Embryonic facial prominence (tissue), 1 donor: ENCODE measurements at regions not wholly inside any gene's neighbourhood (a gene's known extent, or its start where the extent isn't known, plus 50 kb on each side); places are given as distances from the start of the nearest gene placed in this dataset.

Source experiments
- DNase-seq: peaks from one replicate; pipeline ENCODE4 v3.0.0-alpha.2; 2016; ENCODE audit errors: extremely low spot score

- no peak for DNase-seq
Observed at GRCh38 chr1:199161319-199161680, 522.5 kb downstream of the PTPRC start.

DNA sequence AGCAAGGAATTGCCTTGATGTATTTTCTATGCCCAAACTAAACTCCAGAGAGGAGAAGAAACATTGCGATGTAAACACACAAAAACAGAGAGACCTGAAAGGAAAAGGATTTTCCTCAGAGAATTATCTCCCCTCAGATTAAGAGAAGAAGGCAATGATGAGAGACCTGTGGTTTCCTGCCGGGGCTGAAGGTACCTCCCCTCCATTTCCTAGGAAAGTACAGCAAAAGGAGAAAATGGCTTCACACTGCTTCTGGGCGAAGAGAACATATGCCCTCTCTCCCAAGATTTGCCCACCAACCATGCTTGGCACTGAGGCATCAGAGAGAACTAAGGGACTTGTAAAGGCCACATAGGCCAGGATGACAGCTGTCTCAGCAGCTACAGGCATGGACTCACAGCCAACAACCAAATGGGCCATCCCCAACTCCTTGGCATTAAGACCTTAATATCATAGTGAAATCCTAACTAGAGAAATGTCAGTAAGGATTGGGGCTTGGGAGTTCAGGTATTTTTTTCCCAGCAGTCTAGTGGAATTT lies 523.0 kb downstream of the PTPRC start:
- no peak for DNase-seq

GRCh38 chr1:199163267-199163666 lies 524.4 kb downstream of the PTPRC start:
- DNase-seq = no peak

GRCh38 chr1:199163670-199164069 lies 524.8 kb downstream of the PTPRC start:
- no peak for DNase-seq

- no peak for DNase-seq
Observed at GRCh38 chr1:199167460-199167859, 528.6 kb downstream of the PTPRC start.

DNA sequence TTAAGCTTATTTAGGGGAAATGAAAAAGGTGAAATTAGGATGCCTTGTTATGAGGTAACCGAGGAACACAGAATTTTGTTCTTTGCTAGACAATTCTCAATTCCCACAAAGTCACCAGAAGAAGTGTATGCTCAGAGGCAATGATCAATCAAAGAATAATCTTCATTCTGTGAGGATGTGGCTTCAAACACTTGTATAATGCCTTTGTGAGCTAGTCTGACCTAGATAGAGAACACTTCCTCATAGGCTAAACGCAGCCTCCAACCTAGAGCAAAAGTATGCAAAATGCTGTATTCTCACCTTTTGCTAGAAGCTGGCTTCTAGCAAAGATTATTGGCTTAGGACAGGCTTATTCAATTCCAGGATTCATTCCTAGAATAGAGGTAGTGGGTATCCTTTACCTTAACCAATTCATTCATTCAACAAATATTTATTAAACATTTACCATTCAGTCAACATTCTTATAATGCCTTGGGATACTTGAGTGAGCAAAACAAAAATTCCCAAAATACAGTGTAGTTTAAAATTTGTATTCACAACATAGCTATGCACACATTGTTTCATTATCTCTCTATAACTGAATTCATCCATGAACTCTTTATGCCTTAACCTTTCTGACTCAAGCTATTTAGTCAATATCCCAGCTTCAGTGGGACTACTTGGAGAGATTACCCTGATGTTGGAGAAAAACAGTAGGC lies 530.2 kb downstream of the PTPRC start:
- DNase-seq = no peak

DNA sequence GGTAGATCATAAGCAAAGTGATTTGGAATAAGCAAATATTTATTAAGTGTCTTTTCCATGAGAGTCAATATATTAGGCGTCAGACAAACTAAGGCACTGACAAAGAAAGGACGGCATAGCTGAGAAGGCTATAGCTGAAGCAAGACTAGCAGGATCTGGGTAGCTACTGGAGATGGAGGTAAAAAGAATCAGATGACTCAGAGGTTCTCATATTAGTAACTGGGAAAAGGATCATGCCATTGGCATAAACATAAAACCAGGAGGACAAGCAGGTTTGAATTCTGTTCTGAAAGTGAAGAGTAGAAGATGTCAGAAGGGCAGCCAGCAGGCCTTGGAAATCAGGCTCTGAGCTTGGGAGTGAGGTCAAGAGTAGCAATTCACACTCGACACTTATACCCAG lies 531.9 kb downstream of the PTPRC start:
- DNase-seq = no peak

GRCh38 chr1:199172171-199173124 lies 533.6 kb downstream of the PTPRC start:
- DNase-seq = no peak

GRCh38 chr1:199173356-199173755 lies 534.5 kb downstream of the PTPRC start:
- no peak for DNase-seq

DNA sequence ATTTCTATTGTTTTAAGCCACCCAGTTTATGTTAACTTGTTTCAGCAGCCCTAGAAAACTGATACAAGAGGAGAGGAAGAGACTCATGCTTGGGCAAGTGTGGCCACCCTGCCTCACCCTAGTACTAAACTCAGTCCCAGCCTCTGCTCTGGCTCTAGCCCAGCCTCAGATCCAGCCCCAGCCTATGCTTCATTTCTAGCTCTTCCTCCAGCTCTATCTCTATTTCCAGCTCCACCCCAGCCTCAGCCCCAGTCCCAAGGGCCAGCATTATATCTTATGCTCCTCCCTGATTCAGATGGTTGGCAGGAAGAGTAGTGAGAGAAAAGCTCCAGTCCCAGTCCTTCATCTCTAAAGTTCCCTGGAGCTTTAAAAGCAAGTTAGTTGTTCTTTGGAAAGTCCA lies 535.5 kb downstream of the PTPRC start:
- no peak for DNase-seq

GRCh38 chr1:199176713-199177112 lies 537.9 kb downstream of the PTPRC start:
- no peak for DNase-seq

DNA sequence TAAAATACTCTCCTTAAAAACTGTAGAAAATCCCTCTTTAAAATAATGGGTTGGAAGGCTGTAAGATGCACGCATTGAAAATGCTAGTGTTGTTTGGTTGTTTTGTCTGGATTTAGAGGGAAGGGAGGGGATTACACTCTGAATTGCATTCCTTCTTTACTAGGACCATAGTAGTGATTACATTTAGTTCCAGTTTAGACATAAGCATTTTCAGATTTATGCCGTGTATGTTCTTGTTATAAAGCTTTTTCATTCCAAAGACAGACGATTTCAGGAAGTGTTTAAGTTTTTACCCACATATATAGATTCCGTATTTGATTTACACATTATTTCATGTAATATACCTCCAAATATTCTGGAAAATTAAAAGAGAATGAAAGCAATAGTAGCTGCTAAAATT lies 538.4 kb downstream of the PTPRC start:
- no peak for DNase-seq

- DNase-seq = no peak
Observed at GRCh38 chr1:199178646-199179045, 539.8 kb downstream of the PTPRC start.

DNA sequence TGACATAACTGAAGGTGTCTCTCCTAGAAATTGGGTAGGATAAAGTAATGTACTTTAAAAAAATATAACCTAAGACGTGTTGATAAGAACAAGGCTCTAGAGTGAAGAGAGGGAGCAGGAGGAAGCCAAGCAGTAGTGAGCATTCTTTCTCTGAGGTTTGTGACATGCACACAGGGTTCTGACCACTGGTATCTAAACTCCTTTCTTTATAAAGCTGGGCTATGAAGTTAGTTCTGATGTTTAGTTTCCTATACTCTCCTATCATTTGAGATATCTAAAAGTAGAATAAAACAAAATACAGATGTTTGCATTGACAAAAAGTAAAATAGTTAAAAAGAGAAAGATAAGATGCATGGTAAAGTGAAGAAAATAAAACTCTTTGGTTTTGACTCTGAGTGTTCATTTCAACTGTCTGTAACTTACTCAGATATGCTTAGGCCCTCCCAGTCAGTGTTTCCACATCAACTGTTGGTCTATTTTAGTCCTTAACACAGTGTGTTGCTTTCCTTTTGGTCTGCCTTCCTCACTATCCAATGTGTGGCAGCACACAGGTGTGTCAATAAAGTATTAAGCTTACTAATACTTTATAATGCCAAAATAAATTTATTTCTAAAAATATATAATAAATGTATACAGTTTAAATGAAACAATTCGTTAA lies 543.5 kb downstream of the PTPRC start:
- no peak for DNase-seq

- DNase-seq = no peak
Observed at GRCh38 chr1:199184180-199184579, 545.3 kb downstream of the PTPRC start.

DNA sequence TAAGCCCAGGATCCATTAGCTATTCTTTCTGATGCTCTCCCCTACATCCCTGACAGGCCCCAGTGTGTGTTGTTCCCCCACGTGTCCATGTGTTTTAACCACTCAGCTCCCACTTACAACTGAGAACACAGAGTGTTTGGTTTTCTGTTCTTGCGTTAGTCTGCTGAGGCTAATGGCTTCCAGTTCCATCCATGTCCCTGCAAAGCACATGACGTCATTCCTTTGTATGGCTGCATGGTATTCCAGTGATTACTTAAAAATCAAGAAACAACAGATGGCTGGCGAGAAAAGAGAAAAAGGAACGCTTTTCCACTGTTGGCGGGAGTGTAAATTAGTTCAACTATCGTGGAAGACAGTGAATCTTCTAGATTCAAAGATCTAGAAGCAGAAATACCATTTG lies 556.0 kb downstream of the PTPRC start:
- no peak for DNase-seq

DNA sequence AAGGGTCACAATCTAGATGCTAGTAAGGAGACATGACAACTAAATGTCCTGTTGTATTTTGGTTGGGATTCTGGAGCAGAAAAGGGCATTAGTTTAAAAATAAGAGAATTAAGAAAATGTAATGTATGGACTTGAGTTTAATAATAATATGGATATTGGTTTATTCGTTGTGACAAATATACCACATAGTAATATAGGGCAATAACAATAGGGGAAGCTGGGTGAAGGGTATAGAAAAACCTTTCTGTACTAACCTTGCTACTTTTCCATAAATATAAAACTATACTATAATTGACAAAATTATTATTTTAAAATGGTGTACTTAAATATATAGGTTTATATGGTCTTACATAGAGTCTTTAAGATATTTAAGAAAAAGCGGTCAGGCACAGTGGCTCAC lies 558.9 kb downstream of the PTPRC start:
- no peak for DNase-seq

DNA sequence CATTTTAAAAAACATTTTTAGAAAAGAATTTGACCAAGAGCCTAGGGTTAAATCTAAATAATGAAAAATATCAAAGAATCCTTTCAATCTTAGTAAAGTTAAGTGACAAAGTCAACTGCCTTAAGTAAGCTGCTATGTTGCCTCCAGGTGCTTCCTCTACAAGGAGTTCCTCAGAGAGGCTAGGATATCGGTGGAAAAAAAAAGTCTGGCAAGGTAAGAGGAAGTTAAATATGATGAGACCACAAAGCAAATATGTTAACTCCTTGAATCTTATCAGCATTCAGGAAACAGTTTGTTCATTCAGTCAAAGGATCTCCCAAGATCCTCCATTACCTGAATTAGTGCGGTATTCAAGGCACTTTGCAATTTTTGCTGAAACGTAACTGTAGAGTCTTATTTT lies 563.5 kb downstream of the PTPRC start:
- no peak for DNase-seq

DNA sequence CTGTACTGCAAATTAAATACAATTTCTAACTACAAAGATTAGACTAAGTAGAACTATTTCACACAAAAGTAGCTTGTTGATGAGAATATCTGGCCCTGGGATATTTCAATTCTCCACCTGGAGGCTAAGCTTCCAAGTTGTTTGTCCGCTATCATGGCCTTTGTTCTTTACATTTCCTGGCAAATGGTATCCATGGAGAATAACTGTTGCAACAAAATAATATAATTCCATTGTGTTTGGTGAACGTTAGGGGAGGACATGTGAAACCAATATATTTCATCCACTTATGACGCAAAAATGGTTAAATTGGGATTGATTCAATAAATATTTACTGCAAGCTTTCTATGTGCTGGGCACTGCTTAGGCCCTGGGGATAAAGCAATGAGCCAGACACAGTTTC lies 565.4 kb downstream of the PTPRC start:
- DNase-seq = no peak

DNA sequence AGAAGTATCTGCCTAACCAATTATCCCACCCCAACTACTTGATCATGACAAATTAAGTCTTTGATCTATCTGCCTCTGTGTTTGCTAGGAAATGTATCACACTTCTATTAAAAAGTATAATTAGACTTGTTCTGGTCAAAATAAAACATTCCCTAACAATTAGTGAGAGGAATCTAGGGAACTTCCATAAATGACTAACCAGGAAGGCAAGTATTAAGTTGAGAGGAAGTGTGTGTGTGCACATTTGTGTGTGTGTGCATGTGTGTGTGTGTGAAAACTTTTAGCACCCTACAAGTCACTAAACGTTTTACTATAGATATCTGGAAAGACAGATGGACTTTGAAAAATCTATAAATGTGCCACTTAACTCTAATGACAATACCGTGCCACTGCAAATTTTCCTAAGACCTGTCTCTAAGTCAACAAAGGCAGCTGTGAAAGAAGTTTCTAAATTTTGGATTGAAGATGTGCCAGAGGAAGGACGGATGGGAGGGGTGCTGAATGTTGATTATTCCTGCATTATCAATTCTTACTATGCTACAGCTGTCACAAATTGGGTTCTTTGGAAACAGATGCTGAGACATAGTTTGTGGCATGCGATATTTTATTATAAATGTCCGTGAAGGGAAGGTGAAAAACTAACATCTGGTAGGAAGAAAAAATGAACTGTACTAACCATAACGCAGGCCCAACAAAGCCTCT lies 567.1 kb downstream of the PTPRC start:
- no peak for DNase-seq

GRCh38 chr1:199208847-199209246 lies 570.0 kb downstream of the PTPRC start:
- DNase-seq = no peak

DNA sequence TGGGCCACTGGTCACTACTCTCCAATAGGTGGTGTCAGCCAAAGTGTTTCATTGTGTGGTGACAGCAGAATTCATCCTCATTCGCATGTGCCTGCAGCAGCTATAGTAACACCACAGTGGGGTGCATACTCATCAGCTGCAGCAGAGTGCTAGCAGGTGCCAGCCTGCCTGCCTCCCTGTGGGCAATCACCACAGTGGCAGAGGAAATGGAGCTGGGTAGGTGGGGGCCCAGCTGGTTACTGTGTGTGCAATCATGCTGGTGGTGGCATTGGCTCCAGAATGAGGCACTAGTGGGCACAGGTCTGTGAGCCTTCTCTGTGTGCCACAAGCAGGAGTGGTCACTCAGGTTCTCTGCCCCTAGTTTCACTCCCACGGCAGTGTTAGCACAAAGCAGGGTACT lies 579.2 kb downstream of the PTPRC start:
- DNase-seq = no peak
